GM18517 (cell line): ENCODE measurements at regions not wholly inside any gene's neighbourhood (a gene's known extent, or its start where the extent isn't known, plus 50 kb on each side); places are given as distances from the start of the nearest gene placed in this dataset.

Source experiments
- ATAC-seq: cut with Tn5 transposase; IDR thresholded peaks from one replicate; pipeline ENCODE4 v1.9.1; 2021; ENCODE audit warnings: mild to moderate bottlenecking, moderate library complexity; ENCODE audit not compliant: unreplicated experiment

GRCh38 chr3:178385280-178385952 is 150.8 kb upstream of the KCNMB2 start:
- no peak for ATAC-seq

DNA sequence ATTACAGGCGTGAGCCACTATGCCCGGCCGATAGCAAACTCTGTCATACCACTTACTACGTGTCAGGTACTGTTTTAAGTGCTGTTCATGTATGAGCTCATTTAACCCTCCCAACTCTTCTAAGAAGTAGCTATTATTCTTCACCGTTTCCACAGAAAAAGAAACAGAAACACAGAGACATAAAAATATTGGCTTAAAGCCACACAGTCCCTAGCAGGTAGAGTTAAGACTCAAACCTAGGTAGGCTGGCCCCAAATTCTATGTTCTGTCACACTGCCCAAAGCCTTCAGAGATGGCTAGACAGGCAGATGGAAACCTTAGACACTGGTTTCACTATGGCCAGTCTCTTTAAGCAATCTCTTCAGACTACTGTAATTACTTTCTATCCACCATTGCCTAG is 149.8 kb upstream of the KCNMB2 start:
- no peak for ATAC-seq

DNA sequence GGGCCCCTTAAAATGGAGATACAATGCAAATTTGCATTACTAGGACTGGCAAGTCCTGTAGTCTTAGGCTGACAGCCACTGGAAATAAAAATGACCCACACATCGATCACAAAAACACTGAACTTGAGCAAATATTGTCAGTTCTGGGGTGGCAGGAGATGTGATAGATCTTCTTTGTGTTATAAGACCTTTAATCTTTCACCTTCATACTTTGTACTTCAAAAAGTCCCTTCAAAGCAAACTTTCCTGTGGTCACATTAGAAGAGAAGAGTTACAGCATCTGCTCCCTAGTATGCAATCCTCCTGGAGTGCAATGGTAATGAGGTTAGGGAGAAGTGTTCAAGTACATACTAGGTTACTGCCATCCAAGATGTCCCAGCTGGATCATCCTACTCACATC is 149.4 kb upstream of the KCNMB2 start:
- ATAC-seq = no peak

DNA sequence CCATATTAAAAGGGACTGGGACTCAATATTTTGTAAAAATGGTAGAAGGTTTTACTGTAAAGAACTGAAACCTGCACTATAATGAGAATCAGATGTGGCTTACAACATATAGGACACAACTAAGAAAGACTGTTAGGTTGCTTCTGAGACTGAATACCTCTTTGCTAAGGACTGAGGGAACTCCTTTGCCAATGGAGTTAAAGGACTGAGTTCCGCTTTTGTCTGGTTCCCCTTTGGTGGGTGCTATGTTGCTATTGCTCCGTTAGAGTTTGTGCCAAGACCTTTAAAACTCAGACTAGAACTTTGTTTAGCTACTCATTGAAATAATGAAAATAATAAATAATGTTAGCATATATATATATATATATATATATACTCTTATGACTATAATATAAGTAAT is 147.8 kb upstream of the KCNMB2 start:
- no peak for ATAC-seq

DNA sequence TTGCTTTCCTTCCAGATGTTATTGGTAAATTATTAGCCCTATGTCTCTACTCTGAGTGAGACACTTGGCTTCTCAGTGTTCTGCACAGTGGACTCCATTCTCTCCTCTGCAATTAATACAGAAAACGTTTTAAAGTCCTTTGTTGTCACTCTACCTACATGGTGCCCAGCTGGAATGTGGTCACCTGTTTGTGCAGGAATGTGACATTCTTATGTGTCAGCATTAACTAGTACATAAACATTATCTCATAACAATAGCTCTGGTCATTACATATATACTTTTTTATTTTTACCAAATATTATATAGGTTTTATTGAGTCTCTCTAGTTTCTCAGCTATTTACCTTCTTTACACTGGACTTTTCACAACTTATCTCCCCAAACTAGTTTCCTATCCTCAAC is 147.0 kb upstream of the KCNMB2 start:
- no peak for ATAC-seq

GRCh38 chr3:178392511-178392926 is 143.7 kb upstream of the KCNMB2 start:
- ATAC-seq = no peak

- no peak for ATAC-seq
Observed at GRCh38 chr3:178393146-178393545, 143.1 kb upstream of the KCNMB2 start.

- ATAC-seq = no peak
Observed at GRCh38 chr3:178393824-178394223, 142.4 kb upstream of the KCNMB2 start.

DNA sequence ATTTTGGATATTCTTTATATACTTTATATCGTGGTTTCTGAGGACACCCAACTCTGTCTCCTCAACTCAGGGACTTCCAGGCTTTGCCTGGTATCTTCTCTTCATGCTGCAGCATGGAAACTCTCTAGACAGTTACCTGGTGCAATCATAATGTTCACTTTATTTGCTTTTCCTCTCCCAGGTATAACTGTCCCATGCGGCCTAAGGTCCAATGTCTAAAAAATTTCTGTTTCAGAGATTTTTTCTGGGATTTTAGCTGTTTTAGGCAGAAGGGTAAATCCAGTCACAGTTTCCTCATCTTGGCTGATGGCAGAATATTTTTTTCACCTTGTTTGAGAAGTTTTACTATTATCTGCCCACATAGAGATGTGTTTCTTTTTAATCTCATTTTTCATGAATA is 139.9 kb upstream of the KCNMB2 start:
- ATAC-seq = no peak

DNA sequence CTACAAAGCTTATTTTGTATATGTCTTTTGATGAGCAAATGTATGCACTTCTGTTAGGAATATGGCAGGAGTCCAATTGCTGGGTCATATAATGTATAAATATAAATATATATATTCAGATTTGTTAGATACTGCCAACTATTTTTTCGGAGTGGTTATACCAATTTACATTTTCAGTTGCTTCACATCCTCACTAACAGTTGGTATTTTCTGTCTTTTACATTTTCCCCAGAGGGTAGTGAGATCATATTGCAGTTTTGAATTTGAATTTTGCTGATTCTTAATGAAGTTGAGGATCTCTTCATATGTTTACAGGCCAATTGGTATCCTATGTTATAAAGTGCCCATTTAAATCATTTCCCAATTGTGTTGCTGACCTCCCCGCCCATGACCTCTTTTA is 139.0 kb upstream of the KCNMB2 start:
- ATAC-seq = no peak

- no peak for ATAC-seq
Observed at GRCh38 chr3:178397836-178398235, 138.4 kb upstream of the KCNMB2 start.

- no peak for ATAC-seq
Observed at GRCh38 chr3:178404961-178405360, 131.3 kb upstream of the KCNMB2 start.

GRCh38 chr3:178405531-178405930 is 130.7 kb upstream of the KCNMB2 start:
- ATAC-seq = no peak

- ATAC-seq = no peak
Observed at GRCh38 chr3:178406206-178406605, 130.0 kb upstream of the KCNMB2 start.

GRCh38 chr3:178415384-178415783 is 120.9 kb upstream of the KCNMB2 start:
- no peak for ATAC-seq

DNA sequence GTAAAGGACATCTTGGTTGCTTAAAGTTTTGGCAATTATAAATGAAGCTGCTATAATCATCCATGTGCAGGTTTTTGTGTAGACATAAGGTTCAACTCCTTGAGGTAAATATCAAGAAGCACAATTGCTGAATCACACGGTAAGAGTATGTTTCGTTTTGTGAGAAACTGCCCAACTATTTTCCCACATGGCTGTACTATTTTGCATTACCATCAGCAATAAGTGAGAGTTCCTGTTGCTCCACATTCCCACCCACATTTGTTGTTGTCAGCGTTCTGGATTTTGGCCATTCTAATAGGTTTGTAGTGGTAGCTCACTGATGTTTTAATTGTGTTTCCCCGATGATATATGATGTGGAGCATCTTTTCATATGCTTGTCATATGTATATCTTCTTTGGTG is 118.5 kb upstream of the KCNMB2 start:
- ATAC-seq = no peak

DNA sequence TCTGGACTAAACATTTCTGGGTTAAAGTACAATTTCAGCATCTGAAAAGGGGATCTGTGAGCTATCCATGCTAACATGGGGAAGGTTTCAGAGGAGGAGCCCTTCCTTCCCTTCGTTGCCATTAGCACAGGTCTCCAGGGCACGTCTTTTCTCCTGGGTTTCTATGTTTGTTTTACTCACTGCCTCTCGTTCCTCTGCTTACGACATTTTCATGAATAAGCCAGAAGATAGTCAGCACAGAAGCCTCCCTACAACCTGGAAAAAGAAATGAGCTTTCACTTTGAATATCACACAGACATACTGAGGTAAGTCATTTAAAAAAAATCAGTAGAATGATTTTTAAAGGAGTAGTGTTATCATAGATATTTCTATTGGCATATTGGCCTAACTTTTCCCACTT is 117.2 kb upstream of the KCNMB2 start:
- ATAC-seq = no peak

GRCh38 chr3:178420033-178420432 is 116.2 kb upstream of the KCNMB2 start:
- ATAC-seq = no peak

DNA sequence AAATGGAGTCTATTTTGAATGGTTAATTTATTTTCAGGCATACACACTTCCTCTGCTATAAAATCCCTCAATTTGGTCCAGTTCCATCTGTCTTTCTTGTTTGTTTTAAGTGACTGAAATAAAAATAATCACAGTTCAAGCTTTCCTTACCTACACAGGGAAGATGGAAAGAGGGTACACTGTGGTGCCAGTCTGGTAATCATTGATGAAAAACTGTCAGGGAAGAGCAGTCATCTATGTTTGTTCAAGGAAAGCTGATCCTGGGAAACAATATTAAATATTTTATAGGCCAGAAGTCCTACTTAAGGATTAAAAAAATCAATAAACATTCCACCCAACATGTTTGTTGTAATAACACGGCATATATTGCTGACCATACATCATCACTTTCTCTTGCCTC is 115.2 kb upstream of the KCNMB2 start:
- no peak for ATAC-seq

DNA sequence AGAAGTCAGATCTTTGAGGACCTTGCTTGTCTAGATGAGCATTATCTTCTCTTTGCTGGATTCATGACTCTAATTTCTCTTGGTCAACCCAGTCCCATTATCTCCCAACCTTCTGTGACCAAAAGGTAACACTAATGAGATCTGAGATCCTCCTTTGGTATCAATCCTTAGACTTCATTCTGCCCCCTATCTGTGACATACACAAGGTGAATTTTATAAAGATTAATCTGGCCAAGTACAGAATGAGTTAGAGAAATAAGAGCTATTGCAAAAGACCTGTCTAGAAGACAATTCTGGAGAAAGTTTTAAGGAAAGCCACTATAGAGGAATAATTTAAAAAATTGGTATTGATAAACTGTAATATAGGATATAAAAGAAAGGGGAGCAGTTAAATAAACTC is 113.8 kb upstream of the KCNMB2 start:
- ATAC-seq = no peak

DNA sequence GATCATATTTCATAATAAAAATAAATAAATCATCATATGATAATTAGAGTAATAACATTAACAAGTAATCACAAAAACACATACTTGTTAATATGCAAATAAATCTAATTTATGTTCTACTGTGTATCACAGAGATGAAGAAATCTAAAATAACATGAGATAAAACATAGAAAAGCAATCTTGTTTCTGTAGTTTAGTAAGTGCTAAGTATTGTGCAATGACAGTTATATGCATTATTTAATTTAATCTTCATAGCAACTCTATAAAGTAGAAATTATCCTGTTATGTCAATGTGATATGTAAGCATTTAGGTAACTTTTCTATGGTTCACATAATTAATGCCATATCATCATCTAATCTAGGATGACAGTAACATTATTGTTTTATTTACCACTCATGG is 108.2 kb upstream of the KCNMB2 start:
- no peak for ATAC-seq

DNA sequence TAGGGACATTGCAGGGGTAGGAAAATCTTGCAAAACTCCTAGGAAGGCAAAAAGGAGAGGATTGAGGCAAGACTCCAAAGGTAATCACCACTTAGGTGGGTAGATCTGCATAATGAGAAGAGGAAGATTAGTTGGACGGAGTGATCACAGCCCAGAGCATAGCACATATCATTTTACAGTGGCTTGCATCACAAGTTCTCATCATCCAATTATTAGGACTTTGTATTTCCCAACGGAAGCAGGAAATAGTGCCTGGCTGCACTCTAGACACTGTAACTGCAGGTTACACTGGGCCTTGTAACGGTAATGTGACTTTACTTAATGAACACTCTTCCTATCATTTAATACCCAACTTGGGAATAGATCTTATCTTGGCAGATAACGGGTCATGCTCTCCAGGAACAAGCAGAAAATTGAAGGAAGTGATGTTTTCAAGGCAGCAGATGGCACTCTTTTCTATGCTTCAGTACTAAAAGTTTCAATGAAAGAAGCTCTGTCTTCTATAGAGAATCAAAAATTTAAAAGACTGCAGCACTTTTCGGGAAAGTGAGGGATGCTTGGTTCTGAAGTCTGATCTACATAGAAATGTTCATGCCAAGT is 101.9 kb upstream of the KCNMB2 start:
- ATAC-seq = no peak

DNA sequence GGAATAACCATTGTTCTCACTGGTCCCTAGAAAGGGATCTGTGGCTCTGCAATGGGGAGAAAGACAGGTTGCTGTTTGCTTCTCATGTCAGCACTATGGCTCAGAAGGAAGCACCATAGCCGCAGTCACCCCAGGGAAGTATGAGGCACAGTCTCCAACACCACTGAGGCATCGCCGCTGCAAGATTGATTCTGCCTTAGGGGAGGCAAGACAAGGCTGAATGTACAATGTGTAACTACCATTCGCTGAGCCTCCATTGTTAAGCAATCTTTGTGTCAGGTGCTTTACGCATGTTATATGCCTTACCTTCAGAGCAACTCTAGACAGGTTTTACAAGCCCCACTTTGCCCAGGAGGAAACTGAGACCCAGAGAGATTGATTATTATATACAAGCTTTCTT is 100.7 kb upstream of the KCNMB2 start:
- no peak for ATAC-seq
